GM21360 (cell line): ENCODE measurements at regions not wholly inside any gene's neighbourhood (a gene's known extent, or its start where the extent isn't known, plus 50 kb on each side); places are given as distances from the start of the nearest gene placed in this dataset.

Experiments used
- ATAC-seq: cut with Tn5 transposase; IDR thresholded peaks from one replicate; pipeline ENCODE4 v1.9.1; 2021; ENCODE audit warnings: mild to moderate bottlenecking, moderate library complexity; ENCODE audit not compliant: unreplicated experiment

- no peak for ATAC-seq
These were observed 169.8 kb downstream of the BTG1 start for GRCh38 chr12:91975891-91976290.

GRCh38 chr12:91974541-91975085 is 171.0 kb downstream of the BTG1 start:
- ATAC-seq: no peak

- ATAC-seq: no peak
These were observed 171.8 kb downstream of the BTG1 start for GRCh38 chr12:91973813-91974212.

- ATAC-seq: no peak
These were observed 172.8 kb downstream of the BTG1 start for GRCh38 chr12:91972896-91973295.

GRCh38 chr12:91968777-91969171 is 176.9 kb downstream of the BTG1 start:
- ATAC-seq: no peak

GRCh38 chr12:91968076-91968776 is 177.4 kb downstream of the BTG1 start:
- no peak for ATAC-seq

- ATAC-seq: no peak
These were observed 178.1 kb downstream of the BTG1 start for GRCh38 chr12:91967590-91967989.

- no peak for ATAC-seq
These were observed 179.9 kb downstream of the BTG1 start for GRCh38 chr12:91965781-91966180.

- no peak for ATAC-seq
These were observed 181.1 kb downstream of the BTG1 start for GRCh38 chr12:91964501-91964900.

- no peak for ATAC-seq
These were observed 186.4 kb downstream of the BTG1 start for GRCh38 chr12:91959220-91959619.

GRCh38 chr12:91958816-91959215 is 186.8 kb downstream of the BTG1 start:
- ATAC-seq: no peak

- ATAC-seq: no peak
These were observed 190.9 kb downstream of the BTG1 start for GRCh38 chr12:91954747-91955146.

- no peak for ATAC-seq
These were observed 191.3 kb downstream of the BTG1 start for GRCh38 chr12:91954326-91954725.

- ATAC-seq: no peak
These were observed 192.7 kb downstream of the BTG1 start for GRCh38 chr12:91952916-91953315.

- no peak for ATAC-seq
These were observed 194.1 kb downstream of the BTG1 start for GRCh38 chr12:91951571-91951970.

- ATAC-seq: no peak
These were observed 197.1 kb downstream of the BTG1 start for GRCh38 chr12:91948504-91948903.

- peak; percentile 85 for ATAC-seq
These were observed 198.2 kb downstream of the BTG1 start for GRCh38 chr12:91947459-91947858.

GRCh38 chr12:91944637-91945036 is 201.0 kb downstream of the BTG1 start:
- no peak for ATAC-seq

- ATAC-seq: no peak
These were observed 204.6 kb downstream of the BTG1 start for GRCh38 chr12:91940826-91941570.

GRCh38 chr12:91940322-91940721 is 205.3 kb downstream of the BTG1 start:
- ATAC-seq: no peak

GRCh38 chr12:91937706-91938105 is 207.9 kb downstream of the BTG1 start:
- no peak for ATAC-seq

- ATAC-seq: no peak
These were observed 208.6 kb downstream of the BTG1 start for GRCh38 chr12:91937009-91937408.
